ENCODE measurements at regions not wholly inside any gene's neighbourhood (a gene's known extent, or its start where the extent isn't known, plus 50 kb on each side); places are given as distances from the start of the nearest gene placed in this dataset.

DNA sequence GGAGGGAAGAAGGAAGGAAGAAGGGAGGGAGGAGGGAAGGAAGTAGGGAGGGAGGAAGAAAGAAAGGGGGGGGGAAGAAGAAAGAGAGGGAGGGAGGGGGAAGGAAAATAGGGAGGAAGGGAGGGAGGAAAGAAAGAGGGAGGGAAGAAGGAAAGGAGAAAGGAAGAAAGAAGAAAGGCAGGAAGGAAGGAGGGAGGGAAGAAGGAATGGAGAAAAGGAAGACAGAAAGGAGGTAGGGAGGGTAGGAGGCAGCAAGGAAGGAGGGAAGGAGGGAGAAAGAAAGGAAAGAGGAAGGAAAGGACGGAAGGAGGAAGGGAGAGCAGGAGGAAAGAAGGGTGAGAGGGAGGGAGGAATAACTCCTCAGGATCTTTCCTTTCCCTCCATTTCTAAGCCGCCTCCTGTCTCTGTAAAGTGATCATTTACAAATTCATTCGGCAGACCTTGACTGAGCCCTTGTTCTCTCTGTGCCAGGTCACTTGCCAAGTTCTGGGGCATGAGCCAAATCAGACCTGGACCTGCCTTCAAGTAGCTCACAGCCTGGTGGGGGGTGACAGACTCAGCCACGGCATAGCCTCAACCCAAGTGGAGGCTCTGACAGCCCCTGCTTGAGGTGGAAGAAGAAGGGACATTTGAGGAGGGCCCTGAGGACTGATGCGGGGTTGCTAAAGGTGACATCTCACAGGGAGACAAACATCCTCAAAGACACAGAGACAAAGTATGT, 69.0 kb upstream of the HRH2 start:
- TF ChIP-seq, protein P1, sequence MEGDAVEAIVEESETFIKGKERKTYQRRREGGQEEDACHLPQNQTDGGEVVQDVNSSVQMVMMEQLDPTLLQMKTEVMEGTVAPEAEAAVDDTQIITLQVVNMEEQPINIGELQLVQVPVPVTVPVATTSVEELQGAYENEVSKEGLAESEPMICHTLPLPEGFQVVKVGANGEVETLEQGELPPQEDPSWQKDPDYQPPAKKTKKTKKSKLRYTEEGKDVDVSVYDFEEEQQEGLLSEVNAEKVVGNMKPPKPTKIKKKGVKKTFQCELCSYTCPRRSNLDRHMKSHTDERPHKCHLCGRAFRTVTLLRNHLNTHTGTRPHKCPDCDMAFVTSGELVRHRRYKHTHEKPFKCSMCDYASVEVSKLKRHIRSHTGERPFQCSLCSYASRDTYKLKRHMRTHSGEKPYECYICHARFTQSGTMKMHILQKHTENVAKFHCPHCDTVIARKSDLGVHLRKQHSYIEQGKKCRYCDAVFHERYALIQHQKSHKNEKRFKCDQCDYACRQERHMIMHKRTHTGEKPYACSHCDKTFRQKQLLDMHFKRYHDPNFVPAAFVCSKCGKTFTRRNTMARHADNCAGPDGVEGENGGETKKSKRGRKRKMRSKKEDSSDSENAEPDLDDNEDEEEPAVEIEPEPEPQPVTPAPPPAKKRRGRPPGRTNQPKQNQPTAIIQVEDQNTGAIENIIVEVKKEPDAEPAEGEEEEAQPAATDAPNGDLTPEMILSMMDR (conservative IDR thresholded peaks at IDR 0.05; ENCODE audit: low read depth, low read length) = no peak
- no peak for TF ChIP-seq EZH2 (IDR thresholded peaks at IDR 0.05; ENCODE audit: borderline replicate concordance, low read depth, low read length, poor library complexity, severe bottlenecking)

All from A673 (cell line).